ENCODE measurements at regions not wholly inside any gene's neighbourhood (a gene's known extent, or its start where the extent isn't known, plus 50 kb on each side); places are given as distances from the start of the nearest gene placed in this dataset.
"Not testable (repeated sequence)": the region's sequence is repeated elsewhere in the genome, so short reads cannot be mapped to it uniquely, and the experiment has no call there.

DNA sequence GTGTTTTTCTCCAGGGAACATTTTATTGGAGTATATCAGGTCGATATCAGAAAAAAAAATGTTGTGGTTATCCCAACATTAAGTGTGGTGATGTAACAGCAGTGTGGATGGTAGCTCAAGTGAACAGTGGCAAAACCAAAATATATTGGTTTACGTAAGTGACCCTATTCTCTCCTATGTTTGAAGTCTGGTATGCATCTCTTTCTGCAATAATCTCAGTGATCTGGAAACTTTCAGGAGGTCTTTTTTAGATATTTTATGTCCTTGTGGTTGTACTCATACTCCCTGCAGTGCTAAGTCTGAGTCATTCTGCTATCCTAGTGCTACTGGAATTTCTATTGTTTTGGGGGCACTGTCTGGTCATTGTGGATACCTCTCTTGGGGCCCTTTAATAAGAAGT is 137.9 kb downstream of the SNRPN start:
- Mint-ChIP-seq H3K27me3 (no peaks in the 10 kb centered on the region), H3K4me1 (no peaks in the 10 kb centered on the region), H3K36me3 (peaks cover 81% of the 10 kb centered on the region), H3K4me3 (no peak overlapping the region), H3K9me3 (peaks cover 0 to 86% (median 25%) of the 10 kb centered on the region in 7 donors), H3K27ac (no peak overlapping the region)
- Histone ChIP-seq H3K36me3 (ENCODE audit: control insufficient read depth, insufficient read depth, low read length) (peaks cover 73% of the 10 kb centered on the region), H3K9me3 (ENCODE audit: control insufficient read depth in 2 of 2, low read length in 2 of 2) (peaks cover 75 to 90% of the 10 kb centered on the region in 2 experiments), H3K4me1 (ENCODE audit: control insufficient read depth, insufficient read depth, low read length, poor library complexity, severe bottlenecking) (no peaks in the 10 kb centered on the region), H3K27me3 (ENCODE audit: control insufficient read depth, insufficient read depth, low read length) (no peaks in the 10 kb centered on the region), H3K4me3 (ENCODE audit: low read depth, low read length) (no peak overlapping the region), H3K27ac (ENCODE audit: insufficient read depth, low read length, poor library complexity, severe bottlenecking) (no peak overlapping the region)
- no peak for ATAC-seq (ENCODE audit: low read depth in 2 of 2)
- DNase-seq: no peak

GRCh38 chr15:25093455-25094029 is 138.8 kb downstream of the SNRPN start:
- H3K4me1 Mint-ChIP-seq: no peaks in the 10 kb centered on the region
- H3K27ac Mint-ChIP-seq: no peak overlapping the region
- H3K27me3 Mint-ChIP-seq: no peaks in the 10 kb centered on the region
- H3K27me3 ChIP-seq (ENCODE audit: control insufficient read depth, insufficient read depth, low read length): no peaks in the 10 kb centered on the region
- no peaks in the 10 kb centered on the region for H3K4me1 ChIP-seq (ENCODE audit: control insufficient read depth, insufficient read depth, low read length, poor library complexity, severe bottlenecking)
- H3K36me3 ChIP-seq (ENCODE audit: control insufficient read depth, insufficient read depth, low read length): peaks cover 72% of the 10 kb centered on the region
- peaks cover 71 to 87% of the 10 kb centered on the region in 2 experiments for H3K9me3 ChIP-seq (ENCODE audit: control insufficient read depth in 2 of 2, low read length in 2 of 2)
- H3K9me3 Mint-ChIP-seq: peaks cover 0 to 82% (median 24%) of the 10 kb centered on the region in 7 donors
- DNase-seq: no peak
- no peak overlapping the region for H3K4me3 ChIP-seq (ENCODE audit: low read depth, low read length)
- H3K36me3 Mint-ChIP-seq: peaks cover 77% of the 10 kb centered on the region
- no peak for ATAC-seq (ENCODE audit: low read depth in 2 of 2)
- no peak overlapping the region for H3K27ac ChIP-seq (ENCODE audit: insufficient read depth, low read length, poor library complexity, severe bottlenecking)
- H3K4me3 Mint-ChIP-seq: no peak overlapping the region

DNA sequence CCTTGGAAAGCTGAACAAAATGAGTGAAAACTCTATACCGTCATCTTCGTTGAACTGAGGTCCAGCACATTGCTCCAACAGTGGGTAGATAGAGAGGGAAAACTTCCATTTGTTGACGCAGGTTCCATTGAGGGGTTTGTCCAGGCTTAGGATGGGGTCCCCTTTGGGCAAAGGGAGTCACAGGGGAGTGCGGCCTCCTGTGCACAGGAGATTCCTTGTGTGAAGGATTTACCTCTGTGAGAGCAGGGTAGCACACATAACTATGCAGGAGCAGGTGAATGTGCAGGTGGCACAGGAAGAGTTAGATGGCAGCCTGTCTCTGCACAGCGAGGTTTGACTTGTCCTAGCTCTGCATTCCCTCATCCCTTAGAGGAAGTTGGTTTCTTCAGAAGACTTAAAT is 139.3 kb downstream of the SNRPN start:
- peaks cover 74 to 87% of the 10 kb centered on the region in 2 experiments for H3K9me3 ChIP-seq (ENCODE audit: control insufficient read depth in 2 of 2, low read length in 2 of 2)
- H3K4me3 ChIP-seq (ENCODE audit: low read depth, low read length): no peak overlapping the region
- DNase-seq: no peak
- peaks cover 0 to 81% (median 26%) of the 10 kb centered on the region in 7 donors for H3K9me3 Mint-ChIP-seq
- peaks cover 76% of the 10 kb centered on the region for H3K36me3 ChIP-seq (ENCODE audit: control insufficient read depth, insufficient read depth, low read length)
- H3K4me3 Mint-ChIP-seq: no peak overlapping the region
- no peaks in the 10 kb centered on the region for H3K4me1 ChIP-seq (ENCODE audit: control insufficient read depth, insufficient read depth, low read length, poor library complexity, severe bottlenecking)
- H3K36me3 Mint-ChIP-seq: peaks cover 77% of the 10 kb centered on the region
- no peaks in the 10 kb centered on the region for H3K27me3 ChIP-seq (ENCODE audit: control insufficient read depth, insufficient read depth, low read length)
- H3K4me1 Mint-ChIP-seq: no peaks in the 10 kb centered on the region
- H3K27me3 Mint-ChIP-seq: no peaks in the 10 kb centered on the region
- no peak for ATAC-seq (ENCODE audit: low read depth in 2 of 2)
- no peak overlapping the region for H3K27ac Mint-ChIP-seq
- H3K27ac ChIP-seq (ENCODE audit: insufficient read depth, low read length, poor library complexity, severe bottlenecking): no peak overlapping the region

GRCh38 chr15:25094519-25094918 is 139.7 kb downstream of the SNRPN start:
- Mint-ChIP-seq H3K27ac (no peak overlapping the region), H3K9me3 (peaks cover 0 to 80% (median 26%) of the 10 kb centered on the region in 7 donors), H3K27me3 (no peaks in the 10 kb centered on the region), H3K4me3 (no peak overlapping the region), H3K4me1 (no peaks in the 10 kb centered on the region), H3K36me3 (peaks cover 77% of the 10 kb centered on the region)
- Histone ChIP-seq H3K4me1 (ENCODE audit: control insufficient read depth, insufficient read depth, low read length, poor library complexity, severe bottlenecking) (no peaks in the 10 kb centered on the region), H3K27me3 (ENCODE audit: control insufficient read depth, insufficient read depth, low read length) (no peaks in the 10 kb centered on the region), H3K36me3 (ENCODE audit: control insufficient read depth, insufficient read depth, low read length) (peaks cover 76% of the 10 kb centered on the region), H3K4me3 (ENCODE audit: low read depth, low read length) (no peak overlapping the region), H3K9me3 (ENCODE audit: control insufficient read depth in 2 of 2, low read length in 2 of 2) (peaks cover 75 to 87% of the 10 kb centered on the region in 2 experiments), H3K27ac (ENCODE audit: insufficient read depth, low read length, poor library complexity, severe bottlenecking) (no peak overlapping the region)
- ATAC-seq (ENCODE audit: low read depth in 2 of 2): no peak
- no peak for DNase-seq

DNA sequence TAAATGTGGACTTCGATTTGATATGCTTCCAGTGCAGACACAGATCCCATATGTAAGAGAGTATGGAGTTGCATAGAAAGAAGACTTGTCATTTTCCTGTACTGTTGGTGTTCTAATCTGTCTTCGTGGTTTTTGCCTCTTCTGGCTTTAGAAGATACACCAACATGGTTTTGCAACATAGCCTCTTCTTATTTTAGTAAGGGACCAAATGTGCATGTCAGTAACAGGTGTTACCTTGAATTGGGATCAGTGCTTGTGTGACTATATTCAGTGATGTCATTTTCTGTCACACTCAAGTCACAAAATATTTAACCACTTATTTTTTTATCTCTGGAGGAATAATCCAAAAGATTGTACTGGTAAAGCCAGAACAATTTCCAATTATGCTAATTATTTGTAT is 140.4 kb downstream of the SNRPN start:
- peaks cover 71 to 86% of the 10 kb centered on the region in 2 experiments for H3K9me3 ChIP-seq (ENCODE audit: control insufficient read depth in 2 of 2, low read length in 2 of 2)
- Mint-ChIP-seq H3K9me3 (peaks cover 0 to 79% (median 26%) of the 10 kb centered on the region in 7 donors), H3K4me1 (no peaks in the 10 kb centered on the region)

GRCh38 chr15:25099966-25100365 is 145.2 kb downstream of the SNRPN start:
- peaks cover 51% of the 10 kb centered on the region for H3K36me3 ChIP-seq (ENCODE audit: control insufficient read depth, insufficient read depth, low read length)
- ATAC-seq (ENCODE audit: low read depth in 2 of 2): not testable (repeated sequence)

More for the DNA sequence above, 140.4 kb downstream of the SNRPN start:
- no peak overlapping the region for H3K27ac ChIP-seq (ENCODE audit: insufficient read depth, low read length, poor library complexity, severe bottlenecking)
- H3K36me3 Mint-ChIP-seq: peaks cover 74% of the 10 kb centered on the region
- DNase-seq (no peak), ATAC-seq (ENCODE audit: low read depth in 2 of 2) (no peak)
- no peak overlapping the region for H3K4me3 Mint-ChIP-seq
- no peaks in the 10 kb centered on the region for H3K4me1 ChIP-seq (ENCODE audit: control insufficient read depth, insufficient read depth, low read length, poor library complexity, severe bottlenecking)
- peaks cover 73% of the 10 kb centered on the region for H3K36me3 ChIP-seq (ENCODE audit: control insufficient read depth, insufficient read depth, low read length)
- no peaks in the 10 kb centered on the region for H3K27me3 ChIP-seq (ENCODE audit: control insufficient read depth, insufficient read depth, low read length)
- H3K27ac Mint-ChIP-seq: no peak overlapping the region
- H3K4me3 ChIP-seq (ENCODE audit: low read depth, low read length): no peak overlapping the region
- no peaks in the 10 kb centered on the region for H3K27me3 Mint-ChIP-seq

DNA sequence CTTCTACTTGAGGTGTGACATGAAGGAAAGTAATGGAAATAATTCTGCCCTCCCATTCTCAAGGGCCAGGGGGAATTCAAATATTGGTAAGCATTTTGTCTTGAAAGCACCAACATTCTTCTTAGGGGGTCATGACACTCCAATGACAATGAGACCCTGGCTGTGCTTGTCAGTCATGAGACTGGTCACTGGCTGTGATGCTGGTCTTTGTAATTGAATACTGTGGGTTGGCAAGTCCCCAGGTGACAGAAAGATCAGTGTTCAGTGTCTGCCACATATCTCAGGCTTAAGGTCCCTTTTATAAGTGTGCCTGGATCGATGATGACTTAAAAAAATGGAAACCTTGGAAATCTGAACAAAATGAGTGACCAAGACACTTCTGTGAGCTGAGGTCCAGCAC is 151.4 kb downstream of the SNRPN start:
- DNase-seq (no peak), ATAC-seq (ENCODE audit: low read depth in 2 of 2) (no peak)
- Histone ChIP-seq H3K36me3 (ENCODE audit: control insufficient read depth, insufficient read depth, low read length) (peaks cover 57% of the 10 kb centered on the region), H3K27me3 (ENCODE audit: control insufficient read depth, insufficient read depth, low read length) (no peaks in the 10 kb centered on the region), H3K27ac (ENCODE audit: insufficient read depth, low read length, poor library complexity, severe bottlenecking) (no peak overlapping the region), H3K4me1 (ENCODE audit: control insufficient read depth, insufficient read depth, low read length, poor library complexity, severe bottlenecking) (no peaks in the 10 kb centered on the region), H3K4me3 (ENCODE audit: low read depth, low read length) (no peak overlapping the region), H3K9me3 (ENCODE audit: control insufficient read depth in 2 of 2, low read length in 2 of 2) (peaks cover 61 to 75% of the 10 kb centered on the region in 2 experiments)
- Mint-ChIP-seq H3K27me3 (no peaks in the 10 kb centered on the region), H3K9me3 (peaks cover 4 to 70% (median 24%) of the 10 kb centered on the region in 7 donors), H3K36me3 (peaks cover 71% of the 10 kb centered on the region), H3K27ac (no peak overlapping the region), H3K4me3 (no peak overlapping the region), H3K4me1 (no peaks in the 10 kb centered on the region)

More at GRCh38 chr15:25099966-25100365, 145.2 kb downstream of the SNRPN start:
- not testable (repeated sequence) for H3K27ac Mint-ChIP-seq; H3K4me3 Mint-ChIP-seq; H3K4me3 ChIP-seq (ENCODE audit: low read depth, low read length); H3K27me3 Mint-ChIP-seq; H3K4me1 ChIP-seq (ENCODE audit: control insufficient read depth, insufficient read depth, low read length, poor library complexity, severe bottlenecking); H3K27me3 ChIP-seq (ENCODE audit: control insufficient read depth, insufficient read depth, low read length); DNase-seq; H3K27ac ChIP-seq (ENCODE audit: insufficient read depth, low read length, poor library complexity, severe bottlenecking); H3K4me1 Mint-ChIP-seq
- Mint-ChIP-seq H3K36me3 (peaks cover 56% of the 10 kb centered on the region), H3K9me3 (peaks cover 0 to 55% (median 21%) of the 10 kb centered on the region in 7 donors)
- peaks cover 45 to 60% of the 10 kb centered on the region in 2 experiments for H3K9me3 ChIP-seq (ENCODE audit: control insufficient read depth in 2 of 2, low read length in 2 of 2)

DNA sequence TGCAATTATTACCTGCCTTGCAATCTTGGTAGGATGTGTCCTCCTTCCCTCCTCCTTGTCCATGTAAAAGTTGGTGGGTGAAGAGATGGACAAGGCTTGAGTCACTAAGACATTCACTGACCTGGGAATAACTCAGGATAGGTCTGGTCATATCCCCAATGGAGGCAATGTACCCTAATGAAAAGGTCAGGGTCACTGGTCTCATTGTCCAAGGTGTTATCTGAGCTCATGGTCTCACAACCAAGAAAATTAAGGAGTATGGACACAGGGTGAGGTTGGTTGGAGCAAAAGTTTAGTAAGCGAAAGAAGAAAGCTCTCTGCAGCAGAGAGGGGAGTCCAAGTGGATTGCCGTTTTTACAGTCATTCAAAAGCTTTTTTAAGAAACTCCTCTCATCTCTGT is 179.0 kb downstream of the SNRPN start:
- Histone ChIP-seq H3K27me3 (ENCODE audit: control insufficient read depth, insufficient read depth, low read length) (no peaks in the 10 kb centered on the region), H3K9me3 (ENCODE audit: control insufficient read depth in 2 of 2, low read length in 2 of 2) (peaks cover 21% of the 10 kb centered on the region in 2 experiments), H3K36me3 (ENCODE audit: control insufficient read depth, insufficient read depth, low read length) (no peaks in the 10 kb centered on the region), H3K4me3 (ENCODE audit: low read depth, low read length) (no peak overlapping the region), H3K27ac (ENCODE audit: insufficient read depth, low read length, poor library complexity, severe bottlenecking) (no peak overlapping the region), H3K4me1 (ENCODE audit: control insufficient read depth, insufficient read depth, low read length, poor library complexity, severe bottlenecking) (no peaks in the 10 kb centered on the region)
- Mint-ChIP-seq H3K4me3 (no peak overlapping the region), H3K36me3 (no peaks in the 10 kb centered on the region), H3K9me3 (peaks cover 0 to 39% (median 24%) of the 10 kb centered on the region in 7 donors), H3K27ac (no peak overlapping the region), H3K4me1 (peaks cover 0 to 2% (median 0%) of the 10 kb centered on the region in 4 donors), H3K27me3 (no peaks in the 10 kb centered on the region)
- DNase-seq (no peak), ATAC-seq (ENCODE audit: low read depth in 2 of 2) (no peak)
